SK-N-SH (cell line): ENCODE measurements at regions not wholly inside any gene's neighbourhood (a gene's known extent, or its start where the extent isn't known, plus 50 kb on each side); places are given as distances from the start of the nearest gene placed in this dataset.

Source experiments
- CTCF ChIA-PET: fragments of 300-600, 350-600 bp; formaldehyde crosslinking; extraction: SDS; loops from one replicate; lab custom pipeline; 2021; lab: Yijun Ruan, JAX
- POLR2A ChIA-PET: fragments of 350-600 bp; sonication (Branson Sonifier 250); formaldehyde crosslinking; extraction: SDS; loops from one replicate; lab custom pipeline; 2020; ENCODE audit warnings: antibody characterized with exemption, inconsistent platforms; lab: Yijun Ruan, JAX
- DNase-seq: peaks from one replicate; pipeline ENCODE4 v3.0.0; 2012
- H2AFZ ChIP-seq: fragments of 200-600 bp; sonication (generic); 2 replicates; pipeline ENCODE4 v1.8.1; 2016; ENCODE audit warnings: antibody characterized with exemption, mild to moderate bottlenecking, low read depth
- H3F3A ChIP-seq: fragments of 200-600 bp; sonication (generic); replicated peaks from 2 replicates; pipeline ENCODE3; 2016; ENCODE audit warnings: antibody characterized with exemption, mild to moderate bottlenecking; ENCODE audit not compliant: insufficient read depth
- H3K27ac ChIP-seq, 2 experiments: fragments of 200-500 bp in 1 of 2; fragments of 200-600 bp in 1 of 2; sonication (Bioruptor generic) in 1 of 2; sonication (generic), shearing (Covaris generic) in 1 of 2; 2 replicates each; pipeline versions ENCODE4 v1.5.1 to v1.6.1; 2014 to 2016; ENCODE audit warnings: low read depth in 2 of 2, inconsistent platforms in 1 of 2, low read length in 1 of 2, mild to moderate bottlenecking in 1 of 2, mixed read lengths in 1 of 2
- H3K27me3 ChIP-seq: fragments of 200-600 bp; sonication (generic), shearing (Covaris generic); 2 replicates; pipeline ENCODE4 v1.6.1; 2016; ENCODE audit warnings: mixed run types; ENCODE audit not compliant: insufficient read depth
- H3K36me3 ChIP-seq, 2 experiments: fragments of 200-500 bp in 1 of 2; fragments of 200-600 bp in 1 of 2; sonication (Bioruptor generic) in 1 of 2; sonication (generic) in 1 of 2; replicated peaks in 1 of 2; 2 replicates each; pipeline versions ENCODE3 to v1.5.1; 2014 to 2016; ENCODE audit warnings: low read length in 1 of 2, mild to moderate bottlenecking in 1 of 2; ENCODE audit not compliant: insufficient read depth in 2 of 2, control insufficient read depth in 1 of 2
- H3K4me1 ChIP-seq, 2 experiments: fragments of 200-500 bp in 1 of 2; fragments of 200-600 bp in 1 of 2; sonication (Bioruptor generic) in 1 of 2; sonication (generic), shearing (Covaris generic) in 1 of 2; 2 replicates each; pipeline versions ENCODE4 v1.5.1 to v1.6.1; 2014 to 2016; ENCODE audit warnings: low read depth in 1 of 2, low read length in 1 of 2, mixed run types in 1 of 2; ENCODE audit not compliant: insufficient read depth in 2 of 2, control insufficient read depth in 1 of 2
- H3K4me2 ChIP-seq: fragments of 200-600 bp; sonication (generic), shearing (Covaris generic); 2 replicates; pipeline ENCODE4 v1.6.1; 2017; ENCODE audit warnings: mixed run types
- H3K4me3 ChIP-seq, 2 experiments: fragments of 200-500 bp in 1 of 2; fragments of 200-600 bp in 1 of 2; sonication (Bioruptor generic) in 1 of 2; sonication (generic), shearing (Covaris generic) in 1 of 2; 2 replicates each; pipeline versions ENCODE4 v1.5.1 to v1.8.1; 2014 to 2016; ENCODE audit warnings: low read depth in 2 of 2, inconsistent platforms in 1 of 2, low read length in 1 of 2, mild to moderate bottlenecking in 1 of 2, mixed read lengths in 1 of 2, moderate library complexity in 1 of 2
- H3K79me2 ChIP-seq: fragments of 200-600 bp; sonication (generic); 2 replicates; pipeline ENCODE4 v1.8.1; 2017; ENCODE audit warnings: mild to moderate bottlenecking; ENCODE audit not compliant: insufficient read depth
- H3K9ac ChIP-seq: fragments of 200-600 bp; sonication (generic); 2 replicates; pipeline ENCODE4 v1.6.1; 2017; ENCODE audit warnings: mixed run types
- H3K9me2 ChIP-seq: fragments of 200-600 bp; sonication (generic); 2 replicates; pipeline ENCODE4 v1.6.1; 2017; ENCODE audit warnings: mixed run types
- H3K9me3 ChIP-seq: fragments of 200-600 bp; sonication (generic); 2 replicates; pipeline ENCODE4 v1.6.1; 2017; ENCODE audit warnings: mixed run types, mild to moderate bottlenecking, moderate library complexity
- H4K20me1 ChIP-seq: fragments of 200-600 bp; sonication (generic); 2 replicates; pipeline ENCODE4 v1.6.1; 2017; ENCODE audit warnings: mild to moderate bottlenecking, mixed run types; ENCODE audit not compliant: insufficient read depth
- CHD2 ChIP-seq: fragments of 150-350 bp; IDR thresholded peaks from 2 replicates; pipeline ENCODE4 v1.6.1; 2018; ENCODE audit warnings: low read length; ENCODE audit not compliant: partially characterized antibody
- ELF1 ChIP-seq: IDR thresholded peaks from 2 replicates; pipeline ENCODE4 v1.4.0; 2012
- FOSL2 ChIP-seq: IDR thresholded peaks from 2 replicates; pipeline ENCODE4 v1.4.0; 2012; ENCODE audit warnings: low read depth, mild to moderate bottlenecking, moderate library complexity, borderline replicate concordance
- GABPA ChIP-seq: IDR thresholded peaks from 2 replicates; pipeline ENCODE4 v1.4.0; 2012; ENCODE audit warnings: low read depth, mild to moderate bottlenecking
- MEF2A ChIP-seq: IDR thresholded peaks from 2 replicates; pipeline ENCODE4 v1.4.0; 2012; ENCODE audit warnings: low read depth, borderline replicate concordance
- MXI1 ChIP-seq: IDR thresholded peaks from 2 replicates; pipeline ENCODE4 v1.6.1; 2012; ENCODE audit warnings: mild to moderate bottlenecking, low read depth, low read length, improper control_type of control experiment
- NFIC ChIP-seq: IDR thresholded peaks from 2 replicates; pipeline ENCODE4 v1.4.0; 2012; ENCODE audit warnings: borderline replicate concordance
- NRF1 ChIP-seq: IDR thresholded peaks from 2 replicates; pipeline ENCODE4 v1.6.1; 2012; ENCODE audit warnings: low read depth, mild to moderate bottlenecking, low read length
- RXRA ChIP-seq: IDR thresholded peaks from 2 replicates; pipeline ENCODE4 v1.4.0; 2012; ENCODE audit warnings: low read depth, mild to moderate bottlenecking, borderline replicate concordance
- WGBS: methylation state at CpG from one replicate; pipeline ENCODE4 v1.1.6; 2017; ENCODE audit warnings: low lambda C conversion rate; 5-methylcytosine and 5-hydroxymethylcytosine counted together
- TF ChIP-seq, protein P1 (sequence below): IDR thresholded peaks from 2 replicates; pipeline ENCODE4 v1.4.0; 2012; ENCODE audit warnings: low read depth, borderline replicate concordance
- TF ChIP-seq, protein P2 (sequence below): IDR thresholded peaks from 2 replicates; pipeline ENCODE4 v1.6.1; 2012; ENCODE audit warnings: mild to moderate bottlenecking, low read depth, low read length, moderate library complexity

DNA sequence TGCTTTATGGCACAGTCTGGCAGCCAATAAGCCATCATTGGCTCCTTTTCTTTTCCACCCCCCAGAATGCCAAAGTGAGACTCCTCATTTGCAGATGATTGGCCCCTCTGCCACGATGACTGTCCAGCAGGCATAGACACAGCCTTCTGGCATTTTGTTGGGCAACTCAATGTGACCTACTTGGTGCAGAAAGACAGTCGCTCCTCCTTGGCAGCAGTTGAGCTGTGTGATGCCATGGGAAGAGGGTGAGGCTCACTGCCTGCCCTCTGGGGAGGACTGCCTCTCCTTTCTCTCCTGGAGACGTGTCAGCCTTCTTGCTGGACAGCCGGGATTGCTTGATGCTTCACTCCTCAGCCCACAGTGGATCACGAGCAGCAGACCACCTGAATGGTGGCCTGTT is 264.9 kb downstream of the C12orf75 start:
- no peak overlapping the region for H3K27ac ChIP-seq
- TF ChIP-seq, protein P1, sequence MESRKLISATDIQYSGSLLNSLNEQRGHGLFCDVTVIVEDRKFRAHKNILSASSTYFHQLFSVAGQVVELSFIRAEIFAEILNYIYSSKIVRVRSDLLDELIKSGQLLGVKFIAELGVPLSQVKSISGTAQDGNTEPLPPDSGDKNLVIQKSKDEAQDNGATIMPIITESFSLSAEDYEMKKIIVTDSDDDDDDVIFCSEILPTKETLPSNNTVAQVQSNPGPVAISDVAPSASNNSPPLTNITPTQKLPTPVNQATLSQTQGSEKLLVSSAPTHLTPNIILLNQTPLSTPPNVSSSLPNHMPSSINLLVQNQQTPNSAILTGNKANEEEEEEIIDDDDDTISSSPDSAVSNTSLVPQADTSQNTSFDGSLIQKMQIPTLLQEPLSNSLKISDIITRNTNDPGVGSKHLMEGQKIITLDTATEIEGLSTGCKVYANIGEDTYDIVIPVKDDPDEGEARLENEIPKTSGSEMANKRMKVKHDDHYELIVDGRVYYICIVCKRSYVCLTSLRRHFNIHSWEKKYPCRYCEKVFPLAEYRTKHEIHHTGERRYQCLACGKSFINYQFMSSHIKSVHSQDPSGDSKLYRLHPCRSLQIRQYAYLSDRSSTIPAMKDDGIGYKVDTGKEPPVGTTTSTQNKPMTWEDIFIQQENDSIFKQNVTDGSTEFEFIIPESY = no peak
- H3K9me3 ChIP-seq = no peaks in the 10 kb centered on the region
- H3K4me2 ChIP-seq = no peak overlapping the region
- no peak for DNase-seq
- no peaks in the 10 kb centered on the region for H3K79me2 ChIP-seq
- peaks cover 5% of the 10 kb centered on the region for H3F3A ChIP-seq
- WGBS = 7% methylated on average over 4 of the region's 5 CpGs
- H2AFZ ChIP-seq = no peak overlapping the region
- no peaks in the 10 kb centered on the region for H3K9me2 ChIP-seq
- no peak overlapping the region for H3K4me3 ChIP-seq
- no peak overlapping the region for H3K9ac ChIP-seq
- H4K20me1 ChIP-seq = no peaks in the 10 kb centered on the region
- CTCF ChIA-PET = no interaction called here
- no peaks in the 10 kb centered on the region for H3K27me3 ChIP-seq
- H3K36me3 ChIP-seq = no peaks in the 10 kb centered on the region
- POLR2A ChIA-PET = no interaction called here
- no peaks in the 10 kb centered on the region for H3K4me1 ChIP-seq

DNA sequence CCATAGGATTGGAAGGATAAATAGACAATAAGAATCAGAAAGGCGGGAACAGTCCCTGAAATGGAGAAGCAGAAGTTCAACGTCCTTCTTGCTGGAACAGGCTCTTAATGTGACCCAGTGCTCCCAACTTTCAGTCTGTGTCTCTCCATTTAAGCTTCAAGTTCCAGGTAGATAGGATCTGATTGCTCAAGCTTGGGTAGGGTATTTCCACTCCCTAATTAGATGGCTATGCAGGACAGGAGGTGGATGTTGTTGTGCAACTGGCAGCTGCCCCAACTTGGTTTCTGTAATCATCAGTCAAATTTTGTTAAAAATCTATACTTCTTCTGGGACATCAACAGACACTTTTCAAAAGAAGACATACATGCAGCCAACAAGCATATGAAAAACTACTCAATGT is 266.2 kb downstream of the C12orf75 start:
- no peak for DNase-seq
- 38% methylated on average over 2 of the region's 2 CpGs for WGBS
- Histone ChIP-seq H3K27me3 (no peaks in the 10 kb centered on the region), H3K4me1 (no peaks in the 10 kb centered on the region), H2AFZ (no peak overlapping the region), H4K20me1 (no peaks in the 10 kb centered on the region), H3K4me3 (no peak overlapping the region)
- no peak for TF ChIP-seq ELF1
- TF ChIP-seq NRF1 = no peak
- no peak for TF ChIP-seq RXRA
- no peak for TF ChIP-seq NFIC
- TF ChIP-seq MEF2A = no peak
- no peak for TF ChIP-seq CHD2
- no peak for TF ChIP-seq FOSL2
- no peak for TF ChIP-seq MXI1
- TF ChIP-seq GABPA = no peak
- TF ChIP-seq, protein P2, sequence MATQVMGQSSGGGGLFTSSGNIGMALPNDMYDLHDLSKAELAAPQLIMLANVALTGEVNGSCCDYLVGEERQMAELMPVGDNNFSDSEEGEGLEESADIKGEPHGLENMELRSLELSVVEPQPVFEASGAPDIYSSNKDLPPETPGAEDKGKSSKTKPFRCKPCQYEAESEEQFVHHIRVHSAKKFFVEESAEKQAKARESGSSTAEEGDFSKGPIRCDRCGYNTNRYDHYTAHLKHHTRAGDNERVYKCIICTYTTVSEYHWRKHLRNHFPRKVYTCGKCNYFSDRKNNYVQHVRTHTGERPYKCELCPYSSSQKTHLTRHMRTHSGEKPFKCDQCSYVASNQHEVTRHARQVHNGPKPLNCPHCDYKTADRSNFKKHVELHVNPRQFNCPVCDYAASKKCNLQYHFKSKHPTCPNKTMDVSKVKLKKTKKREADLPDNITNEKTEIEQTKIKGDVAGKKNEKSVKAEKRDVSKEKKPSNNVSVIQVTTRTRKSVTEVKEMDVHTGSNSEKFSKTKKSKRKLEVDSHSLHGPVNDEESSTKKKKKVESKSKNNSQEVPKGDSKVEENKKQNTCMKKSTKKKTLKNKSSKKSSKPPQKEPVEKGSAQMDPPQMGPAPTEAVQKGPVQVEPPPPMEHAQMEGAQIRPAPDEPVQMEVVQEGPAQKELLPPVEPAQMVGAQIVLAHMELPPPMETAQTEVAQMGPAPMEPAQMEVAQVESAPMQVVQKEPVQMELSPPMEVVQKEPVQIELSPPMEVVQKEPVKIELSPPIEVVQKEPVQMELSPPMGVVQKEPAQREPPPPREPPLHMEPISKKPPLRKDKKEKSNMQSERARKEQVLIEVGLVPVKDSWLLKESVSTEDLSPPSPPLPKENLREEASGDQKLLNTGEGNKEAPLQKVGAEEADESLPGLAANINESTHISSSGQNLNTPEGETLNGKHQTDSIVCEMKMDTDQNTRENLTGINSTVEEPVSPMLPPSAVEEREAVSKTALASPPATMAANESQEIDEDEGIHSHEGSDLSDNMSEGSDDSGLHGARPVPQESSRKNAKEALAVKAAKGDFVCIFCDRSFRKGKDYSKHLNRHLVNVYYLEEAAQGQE = no peak
- TF ChIP-seq, all 33 proteins: peak for 0
- H3K36me3 ChIP-seq = no peaks in the 10 kb centered on the region
- H3K27ac ChIP-seq = no peak overlapping the region
- H3F3A ChIP-seq = peaks cover 5% of the 10 kb centered on the region
- no peaks in the 10 kb centered on the region for H3K9me3 ChIP-seq
- no peaks in the 10 kb centered on the region for H3K79me2 ChIP-seq
- POLR2A ChIA-PET = no interaction called here
- no peaks in the 10 kb centered on the region for H3K9me2 ChIP-seq
- H3K9ac ChIP-seq = no peak overlapping the region
- CTCF ChIA-PET = no interaction called here
- H3K4me2 ChIP-seq = no peak overlapping the region
